ENCODE measurements at regions not wholly inside any gene's neighbourhood (a gene's known extent, or its start where the extent isn't known, plus 50 kb on each side); places are given as distances from the start of the nearest gene placed in this dataset.

DNA sequence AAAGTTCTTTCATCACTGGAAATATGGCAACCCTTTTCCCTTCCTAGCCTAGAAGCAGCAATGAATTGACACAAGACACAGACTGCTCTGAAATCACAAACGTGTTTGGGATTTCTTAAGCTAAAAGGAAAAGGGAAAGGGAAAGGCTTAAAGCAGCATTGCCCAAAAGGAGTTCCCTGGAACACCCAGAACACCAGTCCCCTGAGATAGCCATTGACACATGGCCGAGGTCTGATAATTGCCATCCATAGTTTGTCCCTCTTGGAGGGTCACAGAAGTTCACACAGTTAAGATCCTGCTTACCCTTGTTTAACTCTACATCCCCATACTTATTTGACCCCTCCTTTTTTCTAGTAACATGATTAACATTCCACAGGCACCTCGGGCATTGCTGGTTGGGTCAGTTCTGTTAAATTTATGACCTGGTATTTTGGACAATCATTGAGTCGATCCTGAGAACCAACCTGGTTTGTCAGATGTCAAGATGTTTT is 72.9 kb downstream of the ZNF281 start:
- TF ChIP-seq, protein P1, sequence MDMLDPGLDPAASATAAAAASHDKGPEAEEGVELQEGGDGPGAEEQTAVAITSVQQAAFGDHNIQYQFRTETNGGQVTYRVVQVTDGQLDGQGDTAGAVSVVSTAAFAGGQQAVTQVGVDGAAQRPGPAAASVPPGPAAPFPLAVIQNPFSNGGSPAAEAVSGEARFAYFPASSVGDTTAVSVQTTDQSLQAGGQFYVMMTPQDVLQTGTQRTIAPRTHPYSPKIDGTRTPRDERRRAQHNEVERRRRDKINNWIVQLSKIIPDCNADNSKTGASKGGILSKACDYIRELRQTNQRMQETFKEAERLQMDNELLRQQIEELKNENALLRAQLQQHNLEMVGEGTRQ (CRISPR knock-in tag; IDR thresholded peaks at IDR 0.05): no peak
- TF ChIP-seq, protein P2, sequence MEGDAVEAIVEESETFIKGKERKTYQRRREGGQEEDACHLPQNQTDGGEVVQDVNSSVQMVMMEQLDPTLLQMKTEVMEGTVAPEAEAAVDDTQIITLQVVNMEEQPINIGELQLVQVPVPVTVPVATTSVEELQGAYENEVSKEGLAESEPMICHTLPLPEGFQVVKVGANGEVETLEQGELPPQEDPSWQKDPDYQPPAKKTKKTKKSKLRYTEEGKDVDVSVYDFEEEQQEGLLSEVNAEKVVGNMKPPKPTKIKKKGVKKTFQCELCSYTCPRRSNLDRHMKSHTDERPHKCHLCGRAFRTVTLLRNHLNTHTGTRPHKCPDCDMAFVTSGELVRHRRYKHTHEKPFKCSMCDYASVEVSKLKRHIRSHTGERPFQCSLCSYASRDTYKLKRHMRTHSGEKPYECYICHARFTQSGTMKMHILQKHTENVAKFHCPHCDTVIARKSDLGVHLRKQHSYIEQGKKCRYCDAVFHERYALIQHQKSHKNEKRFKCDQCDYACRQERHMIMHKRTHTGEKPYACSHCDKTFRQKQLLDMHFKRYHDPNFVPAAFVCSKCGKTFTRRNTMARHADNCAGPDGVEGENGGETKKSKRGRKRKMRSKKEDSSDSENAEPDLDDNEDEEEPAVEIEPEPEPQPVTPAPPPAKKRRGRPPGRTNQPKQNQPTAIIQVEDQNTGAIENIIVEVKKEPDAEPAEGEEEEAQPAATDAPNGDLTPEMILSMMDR (IDR thresholded peaks at IDR 0.05 in 2 of 3, conservative IDR thresholded peaks at IDR 0.05 in 1 of 3; ENCODE audit: insufficient read depth in 2 of 3, low read depth in 1 of 3, low read length in 3 of 3): no peak
- TF ChIP-seq RAD51 (IDR thresholded peaks at IDR 0.05; ENCODE audit: borderline replicate concordance, low read depth): no peak
- no peak for TF ChIP-seq NR3C1 (CRISPR knock-in tag; IDR thresholded peaks at IDR 0.05)
- TF ChIP-seq, protein P3, sequence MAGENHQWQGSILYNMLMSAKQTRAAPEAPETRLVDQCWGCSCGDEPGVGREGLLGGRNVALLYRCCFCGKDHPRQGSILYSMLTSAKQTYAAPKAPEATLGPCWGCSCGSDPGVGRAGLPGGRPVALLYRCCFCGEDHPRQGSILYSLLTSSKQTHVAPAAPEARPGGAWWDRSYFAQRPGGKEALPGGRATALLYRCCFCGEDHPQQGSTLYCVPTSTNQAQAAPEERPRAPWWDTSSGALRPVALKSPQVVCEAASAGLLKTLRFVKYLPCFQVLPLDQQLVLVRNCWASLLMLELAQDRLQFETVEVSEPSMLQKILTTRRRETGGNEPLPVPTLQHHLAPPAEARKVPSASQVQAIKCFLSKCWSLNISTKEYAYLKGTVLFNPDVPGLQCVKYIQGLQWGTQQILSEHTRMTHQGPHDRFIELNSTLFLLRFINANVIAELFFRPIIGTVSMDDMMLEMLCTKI (IDR thresholded peaks at IDR 0.05; ENCODE audit: partially characterized antibody): no peak
- TF ChIP-seq EP300 (IDR thresholded peaks at IDR 0.05; ENCODE audit: low read length): no peak
- TF ChIP-seq, protein P4, sequence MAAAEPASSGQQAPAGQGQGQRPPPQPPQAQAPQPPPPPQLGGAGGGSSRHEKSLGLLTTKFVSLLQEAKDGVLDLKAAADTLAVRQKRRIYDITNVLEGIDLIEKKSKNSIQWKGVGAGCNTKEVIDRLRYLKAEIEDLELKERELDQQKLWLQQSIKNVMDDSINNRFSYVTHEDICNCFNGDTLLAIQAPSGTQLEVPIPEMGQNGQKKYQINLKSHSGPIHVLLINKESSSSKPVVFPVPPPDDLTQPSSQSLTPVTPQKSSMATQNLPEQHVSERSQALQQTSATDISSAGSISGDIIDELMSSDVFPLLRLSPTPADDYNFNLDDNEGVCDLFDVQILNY (CRISPR knock-in tag; IDR thresholded peaks at IDR 0.05): no peak
- TF ChIP-seq ZNF121 (CRISPR knock-in tag; conservative IDR thresholded peaks at IDR 0.05): no peak
- TF ChIP-seq DPF2 (IDR thresholded peaks at IDR 0.05): no peak
- no peak for TF ChIP-seq CHD4 (IDR thresholded peaks at IDR 0.05; ENCODE audit: insufficient read depth, insufficient replicate concordance, low read depth, low read length, poor library complexity, severe bottlenecking)
